Nephron progenitor cell (in vitro differentiated cells): ENCODE measurements at regions not wholly inside any gene's neighbourhood (a gene's known extent, or its start where the extent isn't known, plus 50 kb on each side); places are given as distances from the start of the nearest gene placed in this dataset.

Source experiments
- DNase-seq: peaks from one replicate; pipeline ENCODE4 v3.0.0; 2021
- H3K27ac Mint-ChIP-seq: 2 replicates; pipeline ENCODE4 v1.8.0; 2021; ENCODE audit warnings: mild to moderate bottlenecking, moderate library complexity, mixed read lengths
- H3K27me3 Mint-ChIP-seq: 2 replicates; pipeline ENCODE4 v1.8.0; 2021; ENCODE audit warnings: mild to moderate bottlenecking, low read depth, mixed read lengths; ENCODE audit not compliant: poor library complexity
- H3K36me3 Mint-ChIP-seq: 2 replicates; pipeline ENCODE4 v1.8.0; 2021; ENCODE audit warnings: low read depth, mixed read lengths
- H3K4me1 Mint-ChIP-seq: 2 replicates; pipeline ENCODE4 v1.8.0; 2021; ENCODE audit warnings: mixed read lengths
- H3K4me3 Mint-ChIP-seq: 2 replicates; pipeline ENCODE4 v1.8.0; 2021; ENCODE audit warnings: mild to moderate bottlenecking, moderate library complexity, mixed read lengths
- H3K9me3 Mint-ChIP-seq: 2 replicates; pipeline ENCODE4 v1.8.0; 2021; ENCODE audit warnings: mild to moderate bottlenecking, moderate library complexity, mixed read lengths
- CTCF ChIP-seq: fragments of 200-600 bp; sonication (generic); IDR thresholded peaks from 2 replicates; pipeline ENCODE4 v1.5.0; 2021; ENCODE audit warnings: antibody characterized with exemption

GRCh38 chr6:30800871-30801270 is 56.5 kb upstream of the IER3 start:
- no peaks in the 10 kb centered on the region for H3K36me3 Mint-ChIP-seq

GRCh38 chr6:30799210-30799609 is 54.9 kb upstream of the IER3 start:
- DNase-seq: no peak
- Mint-ChIP-seq H3K27me3 (peaks cover 7% of the 10 kb centered on the region), H3K27ac (no peak overlapping the region), H3K4me3 (no peak overlapping the region), H3K36me3 (no peaks in the 10 kb centered on the region), H3K9me3 (no peaks in the 10 kb centered on the region), H3K4me1 (peaks cover 33% of the 10 kb centered on the region)
- TF ChIP-seq CTCF: no peak

More at GRCh38 chr6:30800871-30801270, 56.5 kb upstream of the IER3 start:
- Mint-ChIP-seq H3K27me3 (peaks cover 7% of the 10 kb centered on the region), H3K9me3 (no peaks in the 10 kb centered on the region), H3K27ac (peak overlapping the region; percentile 89), H3K4me3 (peak overlapping the region; percentile 22), H3K4me1 (peaks cover 23% of the 10 kb centered on the region)
- no peak for DNase-seq
- no peak for TF ChIP-seq CTCF

- H3K27ac Mint-ChIP-seq: no peak overlapping the region
- no peak overlapping the region for H3K4me3 Mint-ChIP-seq
- peaks cover 7% of the 10 kb centered on the region for H3K27me3 Mint-ChIP-seq
- H3K4me1 Mint-ChIP-seq: peaks cover 41% of the 10 kb centered on the region
- no peak for DNase-seq
- no peaks in the 10 kb centered on the region for H3K9me3 Mint-ChIP-seq
- no peaks in the 10 kb centered on the region for H3K36me3 Mint-ChIP-seq
- TF ChIP-seq CTCF: no peak
Measured at GRCh38 chr6:30798494-30798893, 54.1 kb upstream of the IER3 start.

GRCh38 chr6:30795549-30796293 is 51.4 kb upstream of the IER3 start:
- Mint-ChIP-seq H3K4me3 (no peak overlapping the region), H3K27me3 (peaks cover 11% of the 10 kb centered on the region), H3K27ac (no peak overlapping the region), H3K36me3 (no peaks in the 10 kb centered on the region), H3K9me3 (no peaks in the 10 kb centered on the region), H3K4me1 (peaks cover 53% of the 10 kb centered on the region)
- DNase-seq: no peak
- TF ChIP-seq CTCF: no peak
